ENCODE measurements at regions not wholly inside any gene's neighbourhood (a gene's known extent, or its start where the extent isn't known, plus 50 kb on each side); places are given as distances from the start of the nearest gene placed in this dataset.

DNA sequence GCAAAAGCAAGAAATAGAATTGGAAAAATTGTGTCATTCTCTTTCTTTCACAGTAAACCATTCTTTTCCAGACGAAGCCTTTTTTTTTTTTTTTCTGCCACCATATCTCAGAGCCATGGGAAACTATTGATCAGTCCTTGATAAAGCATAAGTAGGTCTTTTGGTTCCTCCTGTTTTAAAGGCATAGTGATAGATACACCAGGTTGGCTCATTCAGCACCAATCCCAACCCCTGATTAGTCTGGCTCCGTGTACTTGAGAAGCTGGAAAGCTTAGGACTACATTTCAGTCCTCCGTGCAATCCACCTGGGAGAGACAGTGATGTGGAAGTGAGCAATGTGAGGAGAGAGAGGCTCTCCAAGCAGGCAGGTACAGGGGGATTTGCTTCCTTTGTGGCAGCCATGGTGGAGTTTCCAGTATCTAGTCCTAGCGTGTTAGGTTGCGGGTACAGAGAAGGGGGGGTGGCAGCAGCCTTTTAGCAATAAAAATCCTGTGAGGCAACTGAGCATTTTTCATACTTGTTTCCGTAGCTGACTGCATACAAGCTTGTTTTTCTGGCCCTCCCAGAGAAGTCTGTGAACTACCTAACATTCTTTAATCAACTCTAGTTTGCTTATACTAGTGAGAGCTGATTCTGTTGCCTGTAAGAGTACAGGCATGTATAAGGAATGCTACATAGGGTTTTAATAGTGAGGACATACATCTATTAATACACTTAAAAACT is 127.4 kb upstream of the CTTNBP2 start:
- TF ChIP-seq, protein P1, sequence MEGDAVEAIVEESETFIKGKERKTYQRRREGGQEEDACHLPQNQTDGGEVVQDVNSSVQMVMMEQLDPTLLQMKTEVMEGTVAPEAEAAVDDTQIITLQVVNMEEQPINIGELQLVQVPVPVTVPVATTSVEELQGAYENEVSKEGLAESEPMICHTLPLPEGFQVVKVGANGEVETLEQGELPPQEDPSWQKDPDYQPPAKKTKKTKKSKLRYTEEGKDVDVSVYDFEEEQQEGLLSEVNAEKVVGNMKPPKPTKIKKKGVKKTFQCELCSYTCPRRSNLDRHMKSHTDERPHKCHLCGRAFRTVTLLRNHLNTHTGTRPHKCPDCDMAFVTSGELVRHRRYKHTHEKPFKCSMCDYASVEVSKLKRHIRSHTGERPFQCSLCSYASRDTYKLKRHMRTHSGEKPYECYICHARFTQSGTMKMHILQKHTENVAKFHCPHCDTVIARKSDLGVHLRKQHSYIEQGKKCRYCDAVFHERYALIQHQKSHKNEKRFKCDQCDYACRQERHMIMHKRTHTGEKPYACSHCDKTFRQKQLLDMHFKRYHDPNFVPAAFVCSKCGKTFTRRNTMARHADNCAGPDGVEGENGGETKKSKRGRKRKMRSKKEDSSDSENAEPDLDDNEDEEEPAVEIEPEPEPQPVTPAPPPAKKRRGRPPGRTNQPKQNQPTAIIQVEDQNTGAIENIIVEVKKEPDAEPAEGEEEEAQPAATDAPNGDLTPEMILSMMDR (conservative IDR thresholded peaks at IDR 0.05; ENCODE audit: low read depth, low read length): no peak
- peak; percentile 4 for DNase-seq (ENCODE audit: low read depth)
- no peak overlapping the region for H3K4me3 ChIP-seq (ENCODE audit: low read depth, low read length)

DNA sequence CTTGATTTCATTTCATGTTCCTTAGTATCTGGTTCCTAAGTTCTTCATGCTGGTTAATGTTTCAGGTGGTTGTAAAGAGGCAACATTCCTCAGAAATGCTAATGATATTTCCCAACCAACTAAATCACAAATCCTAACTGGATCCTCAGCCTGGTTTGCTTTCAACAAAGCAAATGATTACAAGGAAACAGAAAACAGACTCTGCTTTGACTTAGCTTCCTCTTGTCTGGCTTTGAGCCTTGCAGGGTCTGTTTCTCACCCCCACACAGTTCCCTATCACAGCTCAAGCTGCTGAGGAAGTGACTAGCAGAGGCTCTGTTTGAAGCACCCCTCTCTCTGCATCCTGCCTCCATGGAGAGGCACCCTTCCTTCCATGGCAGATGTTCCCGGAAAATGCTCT is 130.2 kb upstream of the CTTNBP2 start:
- H3K4me3 ChIP-seq (ENCODE audit: low read depth, low read length): no peak overlapping the region
- no peak for DNase-seq (ENCODE audit: low read depth)
- TF ChIP-seq, protein P1 (conservative IDR thresholded peaks at IDR 0.05; ENCODE audit: low read depth, low read length): no peak

DNA sequence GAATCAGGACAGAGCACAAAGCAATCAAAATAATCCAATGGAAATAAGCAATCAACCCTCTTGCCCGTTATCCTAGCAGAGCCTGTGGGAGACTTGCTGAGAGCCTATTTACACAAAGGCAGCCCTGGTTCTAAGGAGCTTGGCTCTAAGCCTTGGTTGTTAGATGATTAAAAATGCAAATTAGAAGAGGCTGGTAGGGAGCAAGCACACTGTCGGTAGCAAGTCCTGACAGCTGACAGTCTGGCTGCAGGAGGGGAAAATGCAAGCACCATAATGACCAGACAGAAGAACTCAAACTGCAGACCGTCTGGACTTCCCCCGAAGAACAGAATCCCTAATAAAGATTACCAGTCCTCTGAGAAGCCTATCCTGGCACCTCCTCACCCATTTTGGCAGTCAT is 131.8 kb upstream of the CTTNBP2 start:
- H3K4me3 ChIP-seq (ENCODE audit: low read depth, low read length): no peak overlapping the region
- DNase-seq (ENCODE audit: low read depth): no peak
- TF ChIP-seq, protein P1 (conservative IDR thresholded peaks at IDR 0.05; ENCODE audit: low read depth, low read length): no peak

DNA sequence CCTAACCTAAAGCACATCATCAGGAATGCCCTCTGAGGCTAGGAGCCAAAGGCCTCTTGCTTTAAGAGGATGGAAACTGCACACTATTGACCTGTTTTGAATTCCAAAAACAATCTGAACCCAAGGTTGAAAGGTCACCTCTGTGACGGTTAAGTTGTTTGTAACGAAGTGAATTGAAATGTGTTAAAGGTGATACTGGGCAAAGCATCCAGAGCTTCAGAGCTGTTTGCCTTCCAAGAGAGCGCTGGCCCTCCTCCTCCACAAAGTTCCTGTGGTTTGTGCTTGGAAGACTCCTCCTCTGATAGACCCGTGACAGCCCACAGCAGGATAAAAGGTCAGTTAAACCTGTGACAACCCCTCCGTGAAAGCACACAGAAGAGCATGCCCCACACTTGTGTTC is 133.7 kb upstream of the CTTNBP2 start:
- peak; percentile 65 for DNase-seq (ENCODE audit: low read depth)
- TF ChIP-seq, protein P1 (conservative IDR thresholded peaks at IDR 0.05; ENCODE audit: low read depth, low read length): no peak
- H3K4me3 ChIP-seq (ENCODE audit: low read depth, low read length): no peak overlapping the region

DNA sequence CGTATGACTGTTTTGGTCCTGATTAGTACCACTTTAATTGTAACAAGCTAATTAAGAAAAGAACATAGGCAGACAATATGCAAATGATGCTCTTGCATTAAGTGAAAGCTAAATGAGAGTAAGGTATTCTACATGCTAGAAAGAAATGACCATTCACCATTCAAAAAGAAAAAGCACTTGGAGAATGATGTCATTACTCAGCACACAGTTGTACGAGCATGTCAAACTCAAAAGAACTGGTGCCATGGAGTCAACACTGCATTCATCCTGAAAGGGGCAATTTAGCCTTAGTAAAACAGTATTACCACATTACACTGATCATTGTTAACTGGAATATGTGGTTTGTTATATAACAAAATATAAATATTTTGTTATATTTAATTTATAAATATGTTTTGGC is 136.2 kb upstream of the CTTNBP2 start:
- H3K4me3 ChIP-seq (ENCODE audit: low read depth, low read length): no peak overlapping the region
- TF ChIP-seq, protein P1 (conservative IDR thresholded peaks at IDR 0.05; ENCODE audit: low read depth, low read length): no peak
- no peak for DNase-seq (ENCODE audit: low read depth)

DNA sequence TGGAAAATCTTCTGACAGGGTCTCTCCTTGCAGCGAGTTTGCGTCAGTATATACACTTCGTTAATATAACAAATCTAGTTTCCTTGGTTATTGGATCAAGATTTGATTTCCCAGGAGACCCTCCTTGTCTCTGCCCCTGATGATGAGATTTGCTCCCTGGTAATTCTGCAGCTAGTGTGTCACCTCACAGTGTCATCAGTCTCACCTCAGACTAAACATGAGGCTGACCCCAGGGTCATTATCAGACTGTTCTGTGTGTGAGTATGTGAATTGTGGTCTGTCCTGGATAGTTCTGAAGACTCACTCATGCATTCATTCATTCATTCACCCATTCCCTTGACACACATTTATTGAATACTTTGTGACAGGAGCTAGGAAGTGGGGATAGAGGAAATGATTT is 138.4 kb upstream of the CTTNBP2 start:
- TF ChIP-seq, protein P1 (conservative IDR thresholded peaks at IDR 0.05; ENCODE audit: low read depth, low read length): no peak
- DNase-seq (ENCODE audit: low read depth): no peak
- H3K4me3 ChIP-seq (ENCODE audit: low read depth, low read length): no peak overlapping the region
